AML-193 (cell line): ENCODE measurements at regions not wholly inside any gene's neighbourhood (a gene's known extent, or its start where the extent isn't known, plus 50 kb on each side); places are given as distances from the start of the nearest gene placed in this dataset.

Experiments
- DNase-seq, 2 experiments: peaks; one replicate each; lab custom pipeline; 2025; lab: John Stamatoyannopoulos, UW

GRCh38 chr2:163541943-163542342 lies 193.9 kb downstream of the FIGN start:
- DNase-seq: no peak

GRCh38 chr2:163541495-163541894 lies 194.3 kb downstream of the FIGN start:
- no peak for DNase-seq

DNA sequence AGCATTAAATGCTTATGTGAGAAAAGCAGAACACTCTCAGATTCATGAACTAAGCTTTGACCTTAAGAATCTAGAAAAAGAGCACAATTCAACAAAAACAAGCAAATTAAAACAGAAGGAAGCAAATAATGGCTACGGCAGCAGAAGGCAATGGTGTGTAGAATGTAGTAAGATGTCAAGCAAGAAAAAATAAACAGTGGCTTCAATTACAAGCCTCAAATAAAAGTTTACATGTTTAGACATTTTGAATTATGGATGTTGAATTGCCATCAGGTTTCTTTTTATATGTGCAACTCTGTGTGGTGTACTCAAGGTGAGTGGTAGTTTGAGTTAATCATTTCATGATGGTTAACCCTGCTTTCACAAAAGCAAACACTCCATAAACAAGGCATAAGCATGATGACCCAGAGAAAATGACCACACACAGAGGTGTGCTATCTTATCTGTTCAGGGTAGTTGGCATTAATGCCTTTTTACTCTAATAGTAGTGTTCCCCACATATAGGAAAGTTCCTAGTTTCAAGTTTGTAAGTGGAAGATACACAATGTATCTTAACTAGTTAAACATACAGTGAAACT lies 207.1 kb downstream of the FIGN start:
- DNase-seq: no peak

- DNase-seq: no peak
These were observed 208.4 kb downstream of the FIGN start for GRCh38 chr2:163527381-163527780.

- no peak for DNase-seq
These were observed 217.0 kb downstream of the FIGN start for GRCh38 chr2:163518762-163519161.

- no peak for DNase-seq
These were observed 220.0 kb downstream of the FIGN start for GRCh38 chr2:163515836-163516235.

DNA sequence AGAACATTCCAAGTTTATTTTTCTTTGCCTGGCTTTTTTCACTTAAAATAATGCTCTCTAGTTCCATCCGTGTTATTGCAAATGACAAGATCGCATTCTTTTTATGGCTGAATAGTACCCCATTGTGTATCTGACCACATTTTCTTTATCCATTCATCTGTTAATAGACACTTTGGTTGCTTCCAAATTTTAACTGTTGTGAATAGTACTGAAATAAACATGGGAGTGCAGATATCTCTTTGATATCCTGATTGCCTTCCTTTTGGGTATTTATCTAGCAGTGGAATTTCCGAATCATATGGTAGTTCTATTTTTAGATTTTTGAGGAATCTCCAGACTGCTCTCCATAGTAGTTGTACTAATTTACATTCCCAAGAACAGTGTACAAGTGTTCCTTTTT lies 230.5 kb downstream of the FIGN start:
- no peak for DNase-seq

DNA sequence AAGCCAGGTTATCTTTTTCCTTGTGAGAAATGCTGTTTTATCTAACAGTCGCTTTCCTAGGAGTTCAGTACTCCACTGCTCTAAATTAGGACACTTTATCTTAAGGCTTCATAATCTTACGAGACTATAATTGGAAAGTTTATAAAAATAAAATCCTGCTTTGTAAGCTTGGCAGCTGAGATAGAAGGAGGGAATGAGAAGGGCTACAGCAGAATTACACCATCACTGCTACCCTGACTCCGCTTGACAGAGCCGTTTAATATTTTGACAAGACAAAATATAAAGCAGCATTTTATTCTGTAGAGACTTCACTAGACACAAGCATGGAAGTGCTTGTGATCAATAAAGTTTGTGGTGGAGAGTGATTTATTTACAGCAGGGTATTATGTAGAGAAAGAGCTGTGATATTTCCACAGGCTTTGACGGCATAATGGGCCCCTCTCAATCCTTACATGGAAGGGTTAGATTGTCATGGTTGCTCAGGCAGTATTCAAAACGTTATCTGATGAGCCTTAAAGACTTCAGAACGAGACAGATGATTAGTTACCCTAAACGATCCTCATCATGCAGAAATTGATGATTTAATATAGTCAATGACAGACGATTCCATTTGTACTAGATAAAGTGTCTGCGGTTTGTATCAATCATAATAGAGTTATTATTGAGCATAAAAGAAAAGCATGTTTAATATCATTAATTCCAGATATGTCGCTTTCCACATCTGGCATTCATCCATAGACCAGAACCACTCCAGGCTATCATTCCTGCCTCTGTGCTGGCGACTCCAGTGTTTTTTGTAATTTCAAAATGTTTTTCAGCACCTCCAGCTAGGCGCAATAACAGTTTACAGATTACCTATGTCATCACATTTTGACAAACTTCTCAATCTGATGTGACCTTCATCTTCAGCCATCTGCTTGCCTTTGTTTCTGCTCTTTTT lies 242.2 kb downstream of the FIGN start:
- no peak for DNase-seq

- no peak for DNase-seq
These were observed 244.0 kb downstream of the FIGN start for GRCh38 chr2:163491850-163492249.

GRCh38 chr2:163490281-163490680 lies 245.5 kb downstream of the FIGN start:
- no peak for DNase-seq

GRCh38 chr2:163481515-163481914 lies 254.3 kb downstream of the FIGN start:
- DNase-seq: no peak

- no peak for DNase-seq
These were observed 256.2 kb downstream of the FIGN start for GRCh38 chr2:163479599-163479998.

GRCh38 chr2:163475815-163476214 lies 260.0 kb downstream of the FIGN start:
- DNase-seq: no peak

DNA sequence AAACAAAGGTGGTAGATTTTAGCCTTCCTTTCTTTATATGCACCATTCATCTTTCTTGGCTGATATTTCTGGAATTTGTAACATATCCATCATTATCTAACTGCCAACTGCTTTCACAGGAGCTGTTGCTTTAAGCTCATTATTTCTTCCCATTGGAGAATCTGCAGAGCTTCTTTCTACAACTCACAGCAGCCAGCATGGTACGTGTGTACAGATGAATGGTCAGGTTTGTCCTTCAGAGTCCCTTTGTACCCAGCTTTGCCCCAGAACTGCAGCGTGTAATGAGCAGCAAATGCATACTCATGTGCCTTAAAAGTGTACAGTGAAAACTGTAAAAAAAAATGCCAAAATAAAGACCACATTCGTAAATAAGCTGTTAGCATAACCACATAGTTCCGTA lies 260.9 kb downstream of the FIGN start:
- no peak for DNase-seq

- no peak for DNase-seq
These were observed 261.5 kb downstream of the FIGN start for GRCh38 chr2:163474319-163474744.

DNA sequence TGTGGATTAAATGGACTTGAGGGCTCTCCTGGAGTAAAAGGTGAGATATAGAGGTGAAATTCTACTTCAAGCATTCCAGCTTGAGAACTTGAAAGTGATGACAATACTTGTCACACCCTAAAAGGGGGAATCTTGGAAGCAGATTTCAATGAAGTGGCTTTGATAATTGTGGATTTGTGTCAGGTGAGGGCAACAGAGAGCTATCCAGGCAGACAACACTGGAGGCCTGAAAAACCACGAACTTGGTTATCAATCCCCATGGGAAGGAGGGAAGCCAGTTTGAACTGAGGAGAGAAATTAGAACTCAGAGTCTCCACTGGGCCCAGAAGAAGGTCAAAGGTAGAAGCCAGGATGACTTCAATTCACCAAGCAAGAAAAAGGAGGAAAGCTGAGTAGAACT lies 263.9 kb downstream of the FIGN start:
- DNase-seq: no peak

DNA sequence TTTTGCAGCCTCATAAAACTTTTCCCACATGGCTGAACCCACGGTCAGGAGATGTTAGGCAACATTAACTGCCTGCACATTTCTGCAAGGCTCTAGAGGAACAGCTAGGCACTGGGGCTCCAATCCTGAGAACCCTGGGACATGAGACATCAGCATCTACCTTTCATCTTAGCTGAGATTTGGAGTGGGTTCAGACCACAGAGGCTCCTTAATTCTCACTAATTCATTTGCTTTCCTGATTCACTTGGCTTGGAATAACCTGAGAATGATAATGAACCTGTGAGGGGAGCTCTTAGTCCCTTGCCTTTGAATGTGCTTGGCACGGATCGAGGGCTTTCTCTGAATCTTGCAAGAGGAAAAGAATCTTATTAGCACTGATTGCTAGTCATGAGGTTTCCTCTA lies 266.2 kb downstream of the FIGN start:
- DNase-seq: no peak

GRCh38 chr2:163467251-163467630 lies 268.6 kb downstream of the FIGN start:
- no peak for DNase-seq

- DNase-seq: no peak
These were observed 269.2 kb downstream of the FIGN start for GRCh38 chr2:163466331-163467250.

DNA sequence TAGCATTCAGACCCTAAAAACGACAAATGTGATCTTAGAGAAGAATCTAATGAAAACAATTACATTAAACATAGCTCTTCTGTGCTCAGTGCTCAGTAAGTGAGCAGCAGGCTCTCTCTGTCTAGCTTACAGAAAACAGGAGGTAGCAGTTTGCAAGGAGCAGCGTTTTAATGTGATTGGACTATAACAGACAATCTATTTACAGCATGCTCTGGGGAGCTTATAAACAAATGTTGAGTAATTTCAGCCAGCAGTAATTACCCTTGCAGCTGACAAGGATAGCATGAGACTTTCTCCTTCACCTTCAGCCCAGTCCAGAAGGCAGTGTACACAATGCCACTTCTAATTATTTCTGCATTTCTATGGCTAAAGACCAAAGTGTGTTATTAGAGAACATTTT lies 270.4 kb downstream of the FIGN start:
- no peak for DNase-seq

DNA sequence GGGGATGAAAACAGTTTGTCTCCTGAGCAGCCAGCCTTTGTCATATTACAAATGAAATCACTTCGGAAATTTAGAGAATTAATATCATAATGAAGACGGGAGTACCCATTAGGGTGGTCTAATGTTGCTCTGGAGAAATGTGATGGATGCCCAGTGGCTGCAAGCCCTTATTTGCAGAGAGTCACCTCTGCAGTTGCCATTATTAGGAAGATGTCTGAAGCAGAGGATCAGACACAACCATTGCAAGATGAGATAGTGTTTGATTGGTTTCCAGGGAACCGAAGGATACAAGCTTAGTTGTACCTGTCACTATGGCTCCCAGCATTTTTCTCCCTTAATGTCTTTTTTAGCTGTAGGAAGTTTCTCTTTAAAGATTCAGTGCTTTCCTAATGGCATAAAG lies 272.4 kb downstream of the FIGN start:
- DNase-seq: no peak

DNA sequence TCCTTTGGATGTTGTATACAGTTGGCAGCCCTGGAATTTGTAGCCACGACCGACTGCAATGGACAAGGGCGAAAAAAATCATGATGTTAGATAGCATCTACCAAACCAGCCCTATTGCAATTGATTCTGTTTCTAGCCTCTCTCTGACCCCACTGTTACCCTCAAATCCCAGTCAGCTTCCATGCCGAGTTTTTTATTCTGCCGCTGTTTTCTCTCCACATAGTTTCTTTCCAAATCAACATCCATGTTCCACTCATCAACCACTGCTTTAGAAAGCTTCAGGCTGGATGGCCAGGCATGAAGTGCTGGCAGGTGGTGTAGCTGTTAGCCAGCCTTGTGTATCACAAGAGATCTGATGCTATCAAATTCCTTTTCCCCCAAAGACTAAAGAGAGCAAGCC lies 272.8 kb downstream of the FIGN start:
- no peak for DNase-seq

- no peak for DNase-seq
These were observed 275.8 kb downstream of the FIGN start for GRCh38 chr2:163459986-163460385.
